Omental fat pad (tissue), 3 donors: ENCODE measurements at regions not wholly inside any gene's neighbourhood (a gene's known extent, or its start where the extent isn't known, plus 50 kb on each side); places are given as distances from the start of the nearest gene placed in this dataset.
A peak's percentile ranks its signal among the peaks of the same experiment; 100 is the strongest.

Experiments used
- ATAC-seq: fragments of 150-250 bp; one replicate; pipeline ENCODE4 v1.9.1; 2016; ENCODE audit warnings: mild to moderate bottlenecking, moderate library complexity; ENCODE audit not compliant: low FRiP score
- DNase-seq: peaks from one replicate; pipeline ENCODE4 v3.0.0-alpha.2; 2019; ENCODE audit warnings: low spot score
- CTCF ChIP-seq, 3 donors: fragments of 450-650 bp; IDR thresholded peaks; one replicate each; pipeline ENCODE4 v1.5.1; 2016 to 2017; ENCODE audit warnings: antibody characterized with exemption in 3 of 3, mild to moderate bottlenecking in 3 of 3, moderate library complexity in 2 of 3

- DNase-seq (no peak), ATAC-seq (peak; percentile 59)
Observed at GRCh38 chr15:68524753-68525584, 53.8 kb upstream of the CORO2B start.

DNA sequence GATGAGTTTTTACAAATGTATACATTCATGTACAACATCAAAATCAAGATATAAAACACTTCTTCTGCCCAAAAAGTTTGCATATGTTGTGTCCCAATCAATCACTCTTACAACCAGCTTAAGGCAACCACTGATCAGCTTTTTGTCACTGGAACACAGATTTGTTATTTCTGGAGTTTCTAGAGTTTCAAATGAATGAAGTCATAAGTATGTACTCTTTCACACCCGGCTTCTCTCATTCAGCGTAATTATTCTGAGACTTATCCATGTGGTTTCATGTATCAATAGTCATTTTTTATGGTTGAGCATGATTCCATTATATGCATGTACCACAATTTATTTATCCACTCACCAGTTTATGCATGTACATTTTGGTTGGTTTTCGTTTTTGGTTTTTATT is 53.0 kb upstream of the CORO2B start:
- ATAC-seq, result no peak

More at GRCh38 chr15:68524753-68525584, 53.8 kb upstream of the CORO2B start:
- TF ChIP-seq CTCF (IDR thresholded peaks at IDR 0.05), result no peak

GRCh38 chr15:68526269-68526668 is 52.5 kb upstream of the CORO2B start:
- DNase-seq, result no peak
- TF ChIP-seq CTCF (IDR thresholded peaks at IDR 0.05), result no peak
- ATAC-seq, result no peak

More for the DNA sequence above, 53.0 kb upstream of the CORO2B start:
- TF ChIP-seq CTCF (IDR thresholded peaks at IDR 0.05), result no peak
- no peak for DNase-seq

- DNase-seq (no peak), ATAC-seq (no peak)
- no peak for TF ChIP-seq CTCF (IDR thresholded peaks at IDR 0.05)
Observed at GRCh38 chr15:68526784-68527183, 52.0 kb upstream of the CORO2B start.

DNA sequence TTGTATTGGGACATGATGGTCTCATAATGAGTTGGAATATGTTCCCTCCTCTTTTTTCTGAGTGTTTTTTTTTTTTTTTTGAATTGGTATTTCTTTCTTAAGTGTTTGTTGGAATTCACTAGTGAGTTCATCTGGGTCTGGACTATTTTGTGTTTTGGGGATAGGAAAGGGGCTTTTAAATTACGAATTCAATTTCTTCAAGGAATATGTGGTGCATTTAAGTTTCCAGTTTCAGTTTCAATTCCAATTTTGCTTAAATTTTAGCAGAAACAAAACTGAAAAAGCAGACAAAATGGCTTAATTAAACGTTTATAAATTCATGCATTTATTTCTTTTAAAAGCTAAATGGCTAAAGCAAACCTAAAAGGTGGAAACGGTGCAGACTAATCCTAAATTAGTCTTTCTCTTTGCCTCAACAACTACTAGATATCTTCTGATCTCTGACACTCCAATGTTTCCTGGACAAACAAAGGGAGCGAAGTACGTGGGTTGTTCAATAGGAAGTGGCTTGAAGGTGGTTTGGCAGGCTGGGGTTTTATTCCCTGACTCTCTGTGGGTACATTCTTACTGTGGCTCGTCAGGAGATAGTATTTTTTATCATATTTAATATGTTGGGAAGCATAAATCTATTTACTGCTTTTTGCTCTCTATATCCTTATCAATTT is 50.0 kb upstream of the CORO2B start:
- no peak for ATAC-seq
- DNase-seq, result no peak
- TF ChIP-seq CTCF (IDR thresholded peaks at IDR 0.05), result no peak
